DMS153 treated with DMSO at 0.1 percent for 48 hours (cell line): ENCODE measurements at regions not wholly inside any gene's neighbourhood (a gene's known extent, or its start where the extent isn't known, plus 50 kb on each side); places are given as distances from the start of the nearest gene placed in this dataset.
"Not testable (repeated sequence)": the region's sequence is repeated elsewhere in the genome, so short reads cannot be mapped to it uniquely, and the experiment has no call there.

Experiments
- DNase-seq: peaks from one replicate; lab custom pipeline; 2025; ENCODE audit not compliant: unreplicated experiment; lab: John Stamatoyannopoulos, UW

DNA sequence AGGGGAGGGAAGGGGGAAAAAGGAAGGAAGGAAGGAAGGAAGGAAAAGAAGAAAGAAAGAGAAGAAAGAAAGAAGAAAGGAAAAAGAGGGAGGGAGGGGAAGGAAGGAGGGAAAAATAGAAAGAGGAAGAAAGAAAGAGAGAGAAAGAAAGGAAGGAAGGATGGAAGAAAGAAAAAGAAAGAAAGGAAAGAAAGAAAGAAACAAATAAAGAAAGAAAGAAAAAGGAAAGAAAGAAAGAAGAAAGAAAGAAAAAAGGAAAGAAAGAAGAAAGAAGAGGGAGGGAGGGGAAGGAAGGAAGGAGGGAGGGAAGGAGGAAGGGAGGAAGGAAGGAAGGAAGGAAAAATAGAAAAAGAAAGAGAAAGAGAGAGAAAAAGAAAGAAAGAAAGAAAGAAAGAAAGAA lies 315.8 kb upstream of the PIK3C3 start:
- DNase-seq: no peak

DNA sequence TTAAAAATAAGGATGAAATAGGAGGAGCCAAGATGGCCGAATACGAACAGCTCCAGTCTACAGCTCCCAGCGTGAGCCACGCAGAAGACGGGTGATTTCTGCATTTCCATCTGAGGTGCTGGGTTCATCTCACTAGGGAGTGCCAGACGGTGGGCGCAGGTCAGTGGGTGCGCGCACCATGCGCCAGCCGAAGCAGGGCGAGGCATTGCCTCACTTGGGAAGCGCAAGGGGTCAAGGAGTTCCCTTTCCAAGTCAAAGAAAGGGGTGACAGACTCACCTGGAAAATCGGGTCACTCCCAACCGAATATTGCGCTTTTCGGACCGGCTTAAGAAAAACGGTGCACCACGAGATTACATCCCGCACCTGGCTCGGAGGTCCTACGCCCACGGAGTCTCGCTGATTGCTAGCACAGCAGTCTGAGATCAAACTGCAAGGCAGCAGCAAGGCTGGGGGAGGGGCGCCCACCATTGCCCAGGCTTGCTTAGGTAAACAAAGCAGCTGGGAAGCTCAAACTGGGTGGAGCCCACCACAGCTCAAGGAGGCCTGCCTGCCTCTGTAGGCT lies 323.2 kb upstream of the PIK3C3 start:
- not testable (repeated sequence) for DNase-seq

DNA sequence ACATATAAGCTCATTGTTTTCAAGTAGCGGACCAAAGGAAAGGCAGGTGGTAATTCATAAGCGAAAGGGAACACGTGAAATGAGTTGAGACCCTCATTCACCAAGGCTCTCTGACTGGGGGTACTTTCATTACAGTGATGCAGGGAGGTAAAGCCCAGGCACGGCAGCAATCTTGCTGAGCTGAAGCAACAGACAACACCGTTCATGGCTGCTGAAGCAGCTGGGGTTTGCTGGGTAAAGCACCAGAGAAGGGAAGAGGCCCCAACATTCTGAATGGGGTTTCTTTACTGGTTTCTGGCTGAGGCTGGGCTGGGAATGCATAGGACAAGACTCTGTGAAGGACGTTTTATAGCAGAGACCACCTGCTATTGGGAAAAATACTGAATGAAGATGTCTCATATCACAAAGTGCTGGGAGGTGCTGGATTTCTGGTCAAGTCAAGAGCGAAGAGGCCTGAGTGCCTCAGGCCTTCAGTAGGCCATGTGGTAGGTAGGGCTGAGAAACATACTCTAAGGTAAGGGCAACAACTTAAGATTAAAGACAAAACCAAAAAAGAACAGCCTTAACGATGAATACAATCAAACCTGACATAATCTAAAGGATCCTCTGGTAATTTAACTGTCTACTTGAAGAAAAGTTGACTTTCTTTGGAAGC lies 324.7 kb upstream of the PIK3C3 start:
- no peak for DNase-seq

DNA sequence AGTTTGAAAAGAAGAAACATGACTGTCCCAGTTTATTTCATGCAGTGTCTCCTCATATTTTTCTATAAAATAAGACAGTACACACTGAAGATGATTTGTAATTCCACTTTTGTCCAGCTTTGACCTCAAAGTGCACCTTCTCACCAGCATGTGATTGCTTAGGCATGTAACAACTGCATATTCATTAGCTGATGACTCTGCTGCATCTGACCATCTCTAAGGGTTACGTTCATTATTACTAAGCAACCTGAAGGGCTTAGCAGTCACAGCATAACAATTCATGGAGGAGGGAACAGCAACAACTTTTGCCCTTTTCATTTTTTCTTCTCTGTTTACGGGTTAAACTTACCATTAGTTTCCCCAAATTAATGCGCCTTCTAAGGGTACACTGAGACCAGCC lies 330.6 kb upstream of the PIK3C3 start:
- DNase-seq: no peak

DNA sequence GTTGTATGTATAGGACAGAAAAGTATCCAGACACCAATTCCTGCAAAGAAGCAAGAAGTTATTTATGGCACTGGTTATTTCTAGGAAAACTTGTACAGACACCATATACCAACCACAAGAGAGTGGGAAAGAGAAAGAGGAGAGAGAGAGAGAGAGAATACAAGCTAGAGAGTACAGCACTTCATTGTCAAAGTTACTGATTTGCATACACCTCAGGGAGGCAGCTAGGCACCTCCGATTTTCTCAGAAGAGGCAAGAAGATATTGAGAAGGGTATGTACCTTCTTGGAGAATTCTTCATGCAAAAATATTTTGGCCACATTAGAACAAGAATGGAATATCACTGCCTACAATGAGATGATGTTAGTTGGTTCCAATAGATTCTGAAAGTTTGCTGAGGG lies 333.9 kb upstream of the PIK3C3 start:
- no peak for DNase-seq

DNA sequence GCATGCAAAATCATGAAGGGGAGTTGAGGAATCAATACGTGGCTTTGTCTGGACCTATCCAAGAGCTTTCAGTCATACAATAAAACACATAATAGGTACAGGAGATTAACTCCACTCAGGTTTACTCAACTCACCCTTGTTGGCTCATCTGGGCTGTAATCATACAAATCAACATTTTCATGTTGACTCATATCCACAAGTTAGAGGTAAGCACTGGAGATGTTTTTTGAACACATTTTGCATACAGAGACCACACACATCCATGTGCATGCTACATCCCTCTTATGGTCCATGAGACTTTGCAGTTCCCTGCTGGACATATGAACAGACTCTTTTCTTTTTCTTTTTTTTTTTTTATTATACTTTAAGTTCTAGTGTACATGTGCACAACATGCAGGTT lies 336.9 kb upstream of the PIK3C3 start:
- no peak for DNase-seq

DNA sequence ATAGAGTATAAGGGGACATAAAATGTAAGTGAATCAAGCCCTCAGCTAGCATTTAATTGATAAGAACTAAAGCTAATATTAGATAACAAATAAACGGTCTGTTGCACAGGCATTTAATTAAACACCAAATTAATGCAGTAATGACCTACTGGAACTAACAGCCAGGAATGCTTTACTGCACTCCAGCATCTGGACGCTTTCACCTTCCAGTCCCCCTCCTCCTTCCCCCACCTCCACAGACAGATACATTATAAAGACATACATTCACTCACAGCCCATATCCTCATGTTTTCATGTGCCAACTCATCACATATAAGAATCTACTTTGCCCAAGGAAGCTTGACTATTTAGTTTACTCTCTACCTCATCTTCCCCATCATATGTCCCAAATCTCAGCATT lies 337.4 kb upstream of the PIK3C3 start:
- DNase-seq: no peak

DNA sequence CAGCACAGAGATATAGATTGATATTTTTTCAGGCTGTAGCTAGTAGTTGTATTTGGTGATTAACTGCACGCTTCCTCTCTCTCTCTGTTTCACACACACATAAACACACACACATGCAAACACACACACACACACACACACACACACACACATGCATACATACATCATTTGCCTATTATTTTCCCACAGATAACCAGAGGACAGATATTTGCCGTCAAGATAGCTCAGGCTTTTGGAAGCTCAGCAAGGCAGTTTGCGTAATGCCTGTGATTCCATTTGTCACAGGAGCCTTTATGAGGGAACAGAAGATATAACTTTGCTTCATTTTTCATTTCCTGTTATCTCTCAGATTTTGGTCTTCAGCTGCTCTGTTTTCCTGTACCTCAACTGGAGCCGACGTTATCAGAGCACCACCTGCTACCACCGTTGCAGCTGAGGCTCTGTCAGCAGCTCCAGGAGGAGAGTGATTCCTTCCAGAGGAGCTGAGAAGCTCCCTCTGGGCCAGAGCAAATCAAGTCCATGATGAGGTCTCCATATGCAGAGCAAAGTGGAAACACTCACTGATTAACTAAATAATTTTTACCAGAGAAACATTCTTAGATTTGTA lies 341.9 kb upstream of the PIK3C3 start:
- no peak for DNase-seq

DNA sequence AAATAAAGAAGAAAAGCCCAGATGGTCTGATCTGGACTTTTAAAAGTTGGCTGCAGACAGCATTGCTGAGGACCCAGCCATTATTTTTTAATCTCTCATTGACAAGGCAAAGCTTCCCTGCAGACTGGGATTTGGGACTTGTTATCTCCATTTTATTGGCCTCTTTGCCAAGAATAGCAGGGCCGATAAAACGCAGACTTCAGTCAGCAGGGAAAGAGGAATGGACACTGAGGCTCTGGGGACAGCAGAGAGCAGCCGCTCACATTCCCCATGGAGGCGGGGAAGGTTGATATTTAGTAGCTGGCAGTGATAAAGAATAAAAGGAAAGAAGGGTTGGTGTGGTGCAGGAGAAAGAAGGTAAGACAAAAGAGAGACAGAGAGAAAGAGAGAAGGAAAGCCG lies 350.1 kb upstream of the PIK3C3 start:
- DNase-seq: no peak

DNA sequence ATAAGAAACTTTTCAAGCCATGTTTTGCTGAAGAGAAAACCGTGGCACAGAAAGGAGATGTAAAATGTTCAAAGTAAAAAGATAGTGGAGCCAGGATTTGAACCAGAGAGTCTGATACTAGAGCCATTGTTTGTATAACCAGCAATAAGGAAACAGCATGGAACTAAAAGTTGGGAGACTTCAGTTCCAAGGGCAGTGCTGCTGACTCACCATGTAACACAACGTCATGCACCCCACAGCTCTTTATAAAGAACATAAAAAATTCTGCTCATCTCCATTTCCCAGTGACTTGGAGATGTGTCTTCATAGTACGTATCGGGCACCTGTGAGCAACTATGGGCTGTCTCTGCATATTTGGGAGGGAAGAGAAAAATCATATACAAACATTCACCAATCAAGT lies 353.0 kb upstream of the PIK3C3 start:
- no peak for DNase-seq

DNA sequence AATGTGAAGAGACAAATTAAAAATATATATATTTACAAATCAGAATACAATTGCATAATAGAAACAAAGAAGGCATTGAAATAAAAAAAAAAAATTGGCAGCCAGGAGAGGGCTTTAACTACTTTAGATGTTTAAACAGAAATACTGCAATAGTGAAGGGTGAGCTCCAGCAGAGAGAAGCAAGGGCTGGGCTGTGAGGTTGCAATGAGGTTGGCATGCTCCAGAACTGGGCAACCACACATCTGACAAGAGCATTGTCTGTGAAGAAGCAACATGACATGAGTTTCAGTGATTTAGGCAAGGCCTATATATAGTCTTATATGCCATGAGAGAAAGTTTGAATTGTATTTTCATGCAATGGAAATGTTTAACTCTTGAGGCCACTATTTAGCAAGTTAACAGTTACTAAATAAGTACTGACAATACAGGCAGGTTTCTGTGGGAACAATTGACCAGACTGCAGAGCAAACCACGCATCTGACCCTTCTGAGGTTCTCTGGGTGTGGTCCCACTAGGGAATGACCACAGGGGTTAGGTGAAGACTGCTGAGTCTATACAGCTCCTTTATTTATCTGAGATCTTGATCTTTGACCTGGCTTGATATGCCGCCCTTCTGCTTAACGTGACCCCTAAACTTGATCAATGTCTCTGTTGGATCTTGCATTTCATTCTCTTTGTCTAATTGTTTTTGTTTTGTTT lies 354.2 kb upstream of the PIK3C3 start:
- no peak for DNase-seq

DNA sequence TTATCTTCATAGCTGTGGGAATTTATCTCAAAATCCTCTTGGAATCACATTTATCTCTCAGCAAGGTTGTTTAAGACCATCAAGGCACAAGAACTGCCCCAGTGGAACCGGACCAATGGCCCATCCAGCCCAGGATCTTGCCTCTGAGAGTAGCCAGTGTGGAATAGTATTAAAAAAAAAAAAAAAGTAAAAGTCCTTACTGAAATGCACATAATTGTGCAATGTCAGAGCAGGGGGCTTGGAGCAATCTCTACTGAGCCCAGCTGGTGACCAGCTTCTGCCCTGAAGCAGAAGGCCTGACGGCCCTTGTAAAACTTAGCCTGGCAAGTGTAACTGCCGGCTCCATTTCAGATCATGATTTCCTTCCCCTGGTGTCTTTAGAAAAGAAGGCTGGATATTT lies 355.6 kb upstream of the PIK3C3 start:
- no peak for DNase-seq

DNA sequence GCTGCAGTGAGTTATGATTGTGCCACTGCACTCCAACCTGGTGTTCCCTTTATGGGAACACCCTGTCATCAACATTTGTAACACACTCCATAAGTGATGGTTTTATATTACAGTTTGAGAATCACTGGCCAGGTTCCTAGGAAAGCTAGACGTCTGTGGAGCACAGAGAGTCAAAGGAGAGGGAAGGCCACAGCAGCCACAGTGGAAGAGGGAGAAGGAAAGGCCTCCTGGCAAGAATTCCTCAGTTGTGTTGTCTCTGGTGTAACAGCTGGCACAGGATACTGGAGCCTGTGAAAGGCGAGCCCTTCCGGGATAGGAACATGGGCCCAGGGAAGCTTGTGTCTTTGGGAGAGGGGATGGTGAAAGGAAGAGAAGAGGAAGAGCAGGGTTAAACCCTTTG lies 360.5 kb upstream of the PIK3C3 start:
- DNase-seq: no peak

DNA sequence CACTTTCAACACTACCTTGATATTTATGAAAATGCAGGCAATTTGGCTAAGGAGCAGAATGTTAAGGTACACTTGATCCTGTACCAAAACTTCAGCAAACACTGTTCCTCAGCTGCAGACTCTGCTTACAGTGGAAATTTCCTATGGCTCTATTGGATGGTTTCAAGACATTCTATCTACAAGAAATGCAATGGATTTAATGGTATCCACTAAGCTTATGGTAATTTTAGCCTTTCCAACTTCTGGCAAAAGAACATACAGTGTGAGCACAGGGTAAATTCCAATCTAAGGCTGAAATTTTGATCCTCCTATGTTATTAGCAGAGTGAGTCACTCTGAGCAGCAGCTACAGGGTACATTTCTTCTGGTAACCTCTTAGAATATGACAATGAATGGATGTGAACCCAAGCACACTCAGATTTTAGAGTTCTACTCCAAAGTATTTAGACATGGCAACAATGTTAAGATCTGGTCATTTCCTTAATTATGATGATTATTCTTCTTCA lies 361.8 kb upstream of the PIK3C3 start:
- no peak for DNase-seq

DNA sequence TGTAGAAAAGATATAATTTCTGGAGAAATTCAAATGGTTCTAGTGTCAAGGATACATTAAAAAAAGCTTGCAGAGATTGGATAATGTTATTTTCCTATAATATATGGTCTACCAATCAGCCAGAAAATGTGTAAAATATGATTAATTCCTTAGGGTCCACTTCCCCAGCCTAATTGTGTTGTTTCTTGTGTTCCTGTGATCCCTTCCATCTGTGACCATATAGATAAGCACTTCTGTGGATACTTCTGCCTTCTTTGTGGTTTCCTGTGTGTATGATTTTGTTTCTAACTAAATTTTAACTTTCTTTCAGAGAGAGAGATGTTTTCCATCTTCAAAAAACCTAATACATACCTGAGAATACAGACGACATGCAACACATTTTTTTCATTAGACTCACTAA lies 367.1 kb upstream of the PIK3C3 start:
- no peak for DNase-seq

DNA sequence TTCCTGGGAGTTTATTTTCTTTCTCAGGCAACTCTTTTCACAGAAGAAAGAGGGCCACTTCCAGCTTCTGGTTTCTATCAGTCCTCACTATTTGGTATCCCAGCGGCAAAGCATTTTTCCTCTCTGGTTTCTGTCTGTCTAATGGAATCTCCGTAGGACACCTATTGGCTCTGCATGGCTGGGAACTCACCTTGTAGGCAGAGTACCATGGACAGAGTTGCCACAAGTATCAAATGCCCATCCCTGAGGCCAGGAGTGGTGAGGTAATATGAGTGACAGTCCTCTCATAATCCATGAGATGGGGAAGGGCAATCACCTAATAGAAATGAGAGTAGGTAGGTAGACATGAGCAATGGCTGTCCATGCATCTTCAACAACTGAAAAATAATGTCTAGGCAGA lies 369.5 kb upstream of the PIK3C3 start:
- no peak for DNase-seq

DNA sequence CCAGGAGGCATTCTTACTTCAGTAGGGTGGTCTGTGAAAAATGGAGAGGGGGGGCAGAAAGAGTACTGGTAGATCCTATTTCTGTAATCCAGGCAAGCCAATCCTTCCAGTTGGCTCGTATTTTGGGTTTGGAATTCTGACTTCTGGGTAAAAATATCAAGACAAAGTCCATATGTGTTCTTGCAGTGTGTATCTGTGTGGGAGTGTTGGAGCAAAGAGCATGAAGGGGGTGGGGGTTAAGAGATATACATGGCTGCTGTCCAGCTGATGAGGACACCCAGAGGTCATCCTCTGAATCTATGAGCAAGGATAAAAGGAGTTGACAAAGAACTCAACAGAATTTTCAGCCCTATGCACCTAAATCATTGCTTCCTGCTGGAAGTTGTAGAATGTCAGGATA lies 375.8 kb upstream of the PIK3C3 start:
- no peak for DNase-seq

DNA sequence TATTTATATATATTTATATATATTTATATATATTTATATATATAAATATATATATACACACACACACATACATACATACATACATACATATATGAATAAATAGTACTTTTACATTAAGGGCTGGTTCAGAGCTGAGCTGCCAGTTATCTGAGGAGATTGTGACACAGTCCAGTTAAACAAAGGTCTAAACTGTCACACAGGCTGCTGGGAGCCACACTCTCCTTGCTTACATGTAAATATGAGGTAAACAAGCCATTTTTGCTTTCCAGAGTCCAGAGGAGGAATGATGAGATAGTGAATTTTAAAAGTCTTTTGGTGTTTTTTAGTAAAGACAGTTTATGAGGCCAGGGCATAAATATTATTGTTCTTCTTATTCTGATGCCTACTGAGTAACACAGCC lies 377.5 kb upstream of the PIK3C3 start:
- DNase-seq: no peak

DNA sequence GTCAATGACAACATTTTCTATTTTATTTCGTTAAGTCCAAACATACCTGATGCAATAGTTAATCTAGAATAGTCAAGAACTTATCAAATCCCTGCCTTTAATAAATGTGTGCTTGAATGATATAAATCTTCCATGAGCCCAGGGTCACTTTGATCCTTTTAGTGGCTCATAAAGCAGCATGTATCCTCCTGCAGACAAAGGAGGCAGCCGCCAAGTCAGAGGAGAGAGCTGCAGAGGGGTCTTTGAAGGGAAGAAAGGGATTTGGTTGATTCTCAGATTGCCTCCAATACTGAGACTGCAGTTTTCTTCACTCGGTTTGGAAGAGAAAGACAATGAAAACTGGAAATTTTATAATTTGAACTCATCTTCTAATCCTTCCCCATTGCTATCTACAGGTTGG lies 378.4 kb upstream of the PIK3C3 start:
- no peak for DNase-seq

DNA sequence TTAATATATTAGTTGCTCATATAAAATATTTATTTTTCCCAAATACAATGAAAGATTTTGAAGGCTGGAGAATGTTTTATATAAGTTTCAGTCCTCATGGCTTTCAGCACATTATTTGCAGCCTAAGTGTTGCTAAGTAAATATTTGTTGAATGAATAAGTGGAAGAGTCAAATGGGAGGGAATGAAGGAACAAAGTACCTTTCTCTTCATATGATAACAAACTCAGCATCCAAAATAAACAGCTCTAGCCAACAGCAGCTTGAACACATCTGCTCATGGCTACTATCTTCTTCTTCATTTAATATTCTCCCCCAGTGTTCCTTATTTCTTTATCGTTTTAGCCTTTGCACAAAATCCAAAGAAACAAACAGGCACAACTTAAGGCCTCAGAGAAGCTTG lies 385.2 kb upstream of the PIK3C3 start:
- no peak for DNase-seq

DNA sequence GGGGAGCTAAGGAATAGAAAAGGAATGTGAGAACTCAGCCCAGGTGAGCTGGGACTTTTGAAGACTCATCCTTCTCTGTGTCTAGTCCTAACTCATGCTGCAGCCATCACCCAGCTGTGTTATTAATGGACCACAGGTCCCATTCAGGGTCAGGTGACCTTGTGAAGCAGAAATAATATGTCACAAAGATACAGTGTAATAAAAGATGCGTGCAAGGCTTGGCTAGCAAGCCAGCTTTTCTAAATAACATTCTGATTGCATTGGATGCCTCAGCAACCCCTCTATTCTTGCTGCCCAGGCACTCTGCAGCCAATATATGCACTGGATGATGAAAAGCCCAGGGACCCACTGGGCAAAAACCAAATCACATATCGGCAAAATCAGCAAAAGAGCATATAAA lies 393.1 kb upstream of the PIK3C3 start:
- DNase-seq: no peak

DNA sequence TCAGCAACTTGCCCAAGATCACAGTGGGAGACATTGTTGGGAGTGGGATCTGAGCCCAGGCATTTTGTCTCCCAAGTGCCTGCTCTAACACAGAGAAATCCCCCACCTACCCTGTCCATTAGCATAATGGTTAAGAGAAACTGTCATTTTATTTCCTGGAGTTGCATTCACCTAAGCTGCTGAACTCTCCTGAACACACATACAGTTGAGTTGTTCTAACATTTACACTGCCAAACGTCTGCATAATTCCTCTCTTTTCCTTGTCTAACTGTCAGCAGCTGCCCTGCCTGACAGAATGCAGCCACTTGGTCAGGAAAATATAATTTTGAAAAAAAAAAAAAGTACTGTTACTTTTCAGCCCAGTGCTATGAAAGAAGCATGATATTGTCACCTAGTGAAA lies 396.3 kb upstream of the PIK3C3 start:
- no peak for DNase-seq
